ENCODE measurements at regions not wholly inside any gene's neighbourhood (a gene's known extent, or its start where the extent isn't known, plus 50 kb on each side); places are given as distances from the start of the nearest gene placed in this dataset.
A peak's percentile ranks its signal among the peaks of the same experiment; 100 is the strongest.

GRCh38 chr10:14385596-14386593 is 55.2 kb upstream of the FRMD4A start:
- DNase-seq, result no peak

- DNase-seq, result no peak
Observed at GRCh38 chr10:14384915-14385314, 54.2 kb upstream of the FRMD4A start.

GRCh38 chr10:14384116-14384730 is 53.5 kb upstream of the FRMD4A start:
- no peak for DNase-seq

DNA sequence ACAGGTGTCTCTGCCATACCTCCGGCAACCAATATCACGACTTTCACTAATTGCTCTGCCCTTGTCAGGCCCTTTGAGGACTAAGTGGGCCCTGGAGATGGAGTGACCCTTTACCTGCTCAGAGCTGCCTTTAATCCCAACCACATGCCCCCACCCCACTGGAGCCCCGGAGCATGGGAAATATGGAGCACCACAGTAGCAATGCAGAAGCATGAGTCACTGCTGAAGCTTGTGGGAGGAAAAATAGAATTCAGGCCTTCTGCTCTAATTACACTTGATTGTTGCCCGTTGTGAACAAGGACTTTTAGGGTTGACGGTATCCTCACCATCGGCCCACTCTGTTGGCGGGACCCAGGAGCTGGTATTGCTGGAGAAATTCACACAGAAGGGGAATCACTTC is 52.5 kb upstream of the FRMD4A start:
- no peak for DNase-seq

GRCh38 chr10:14382531-14382930 is 51.8 kb upstream of the FRMD4A start:
- no peak for DNase-seq

GRCh38 chr10:14382022-14382421 is 51.3 kb upstream of the FRMD4A start:
- DNase-seq, result peak; percentile 41 to 46

DNA sequence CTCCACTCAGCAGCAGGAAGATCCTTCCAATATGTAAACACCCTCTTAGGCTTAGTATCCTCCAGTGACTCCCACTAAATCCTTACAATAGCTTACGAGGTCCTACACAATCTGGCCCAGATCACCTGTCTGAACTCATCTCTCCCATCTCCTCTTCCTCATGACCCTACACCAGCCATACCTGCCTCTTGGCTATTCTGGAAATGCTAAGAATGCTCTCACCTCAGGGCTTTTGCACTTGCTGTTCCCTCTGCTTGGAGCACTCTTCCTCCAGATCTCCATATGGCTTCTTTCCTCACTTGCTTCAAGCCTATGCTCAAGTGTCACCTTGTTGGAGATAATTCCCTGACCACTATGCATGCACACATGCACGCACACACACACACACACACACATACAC is 50.8 kb upstream of the FRMD4A start:
- no peak for DNase-seq

DNA sequence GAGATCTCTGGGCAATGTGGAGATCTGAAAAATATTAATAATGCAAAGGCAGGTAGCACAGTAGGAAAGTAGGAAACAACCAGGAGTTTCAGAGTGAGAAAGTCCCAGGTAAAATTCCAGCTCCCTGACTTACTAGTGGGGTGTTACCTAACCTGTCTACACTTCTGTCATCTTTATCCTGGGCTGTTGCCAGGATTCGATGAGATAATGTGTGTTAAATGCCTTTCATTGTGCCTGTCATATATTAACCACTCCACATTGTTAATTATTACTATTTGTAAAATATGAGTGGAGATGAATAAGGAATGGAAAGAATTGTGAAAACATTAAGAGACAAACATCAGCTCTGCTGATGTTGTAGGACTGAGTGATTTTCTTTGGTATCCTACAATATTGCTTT is 50.0 kb upstream of the FRMD4A start:
- DNase-seq, result no peak

Data from CD4-positive, alpha-beta T cell treated with Interleukin-4 for 1 hour (primary cell).